Erythroblast (primary cell): ENCODE measurements at regions not wholly inside any gene's neighbourhood (a gene's known extent, or its start where the extent isn't known, plus 50 kb on each side); places are given as distances from the start of the nearest gene placed in this dataset.

Experiments
- GATA1 ChIP-seq: IDR thresholded peaks from 2 replicates; pipeline ENCODE4 v1.6.1; 2011; ENCODE audit warnings: low read depth, mild to moderate bottlenecking, control low read depth, low read length, moderate library complexity
- POLR2A ChIP-seq: IDR thresholded peaks from 2 replicates; pipeline ENCODE4 v1.6.1; 2011; ENCODE audit warnings: mild to moderate bottlenecking, low read length

- TF ChIP-seq POLR2A = no peak
- TF ChIP-seq GATA1 = no peak
Measured at GRCh38 chr12:34346372-34347034, 324.2 kb downstream of the ALG10 start.
